Activated effector memory CD4-positive, alpha-beta T cell treated with Interleukin-2 at 50 U/mL for 16 hours (primary cell): ENCODE measurements at regions not wholly inside any gene's neighbourhood (a gene's known extent, or its start where the extent isn't known, plus 50 kb on each side); places are given as distances from the start of the nearest gene placed in this dataset.

ENCODE experiments used
- DNase-seq: peaks from one replicate; pipeline ENCODE4 v3.0.0-alpha.2; 2020

- no peak for DNase-seq
Observed at GRCh38 chr3:150080058-150080730, 109.5 kb upstream of the PFN2 start.

- DNase-seq, result no peak
Observed at GRCh38 chr3:150079029-150079739, 108.5 kb upstream of the PFN2 start.

- DNase-seq, result no peak
Observed at GRCh38 chr3:150077581-150078247, 107.0 kb upstream of the PFN2 start.

- no peak for DNase-seq
Observed at GRCh38 chr3:150077107-150077506, 106.4 kb upstream of the PFN2 start.

GRCh38 chr3:150076443-150076842, 105.7 kb upstream of the PFN2 start:
- no peak for DNase-seq

GRCh38 chr3:150075417-150075865, 104.7 kb upstream of the PFN2 start:
- no peak for DNase-seq

- DNase-seq, result no peak
Observed at GRCh38 chr3:150074697-150075416, 104.2 kb upstream of the PFN2 start.

GRCh38 chr3:150074277-150074676, 103.6 kb upstream of the PFN2 start:
- no peak for DNase-seq

- DNase-seq, result no peak
Observed at GRCh38 chr3:150073513-150073912, 102.8 kb upstream of the PFN2 start.

- no peak for DNase-seq
Observed at GRCh38 chr3:150073031-150073430, 102.3 kb upstream of the PFN2 start.

- no peak for DNase-seq
Observed at GRCh38 chr3:150072576-150072975, 101.9 kb upstream of the PFN2 start.

GRCh38 chr3:150070271-150070670, 99.6 kb upstream of the PFN2 start:
- no peak for DNase-seq

- no peak for DNase-seq
Observed at GRCh38 chr3:150069633-150070032, 98.9 kb upstream of the PFN2 start.

GRCh38 chr3:150069154-150069527, 98.4 kb upstream of the PFN2 start:
- DNase-seq, result no peak

- DNase-seq, result no peak
Observed at GRCh38 chr3:150068440-150069153, 97.9 kb upstream of the PFN2 start.

- no peak for DNase-seq
Observed at GRCh38 chr3:150067561-150067960, 96.9 kb upstream of the PFN2 start.

- no peak for DNase-seq
Observed at GRCh38 chr3:150064971-150065370, 94.3 kb upstream of the PFN2 start.

- no peak for DNase-seq
Observed at GRCh38 chr3:150063237-150063636, 92.5 kb upstream of the PFN2 start.

- DNase-seq, result no peak
Observed at GRCh38 chr3:150062492-150062891, 91.8 kb upstream of the PFN2 start.

GRCh38 chr3:150061288-150062024, 90.8 kb upstream of the PFN2 start:
- no peak for DNase-seq

- DNase-seq, result no peak
Observed at GRCh38 chr3:150059729-150060128, 89.0 kb upstream of the PFN2 start.

- DNase-seq, result no peak
Observed at GRCh38 chr3:150059241-150059640, 88.5 kb upstream of the PFN2 start.
